Lower leg skin (tissue), 3 donors: ENCODE measurements at regions not wholly inside any gene's neighbourhood (a gene's known extent, or its start where the extent isn't known, plus 50 kb on each side); places are given as distances from the start of the nearest gene placed in this dataset.

Source experiments
- CTCF ChIP-seq, 3 donors: fragments of 450-650 bp; IDR thresholded peaks; one replicate each; pipeline ENCODE4 v1.5.1; 2016; ENCODE audit warnings: antibody characterized with exemption in 3 of 3, mild to moderate bottlenecking in 3 of 3, moderate library complexity in 2 of 3
- POLR2A ChIP-seq, 2 donors: fragments of 450-650 bp; IDR thresholded peaks; one replicate each; pipeline ENCODE4 v1.6.1; 2016 to 2017; ENCODE audit warnings: antibody characterized with exemption in 2 of 2, mild to moderate bottlenecking in 1 of 2, moderate library complexity in 1 of 2

DNA sequence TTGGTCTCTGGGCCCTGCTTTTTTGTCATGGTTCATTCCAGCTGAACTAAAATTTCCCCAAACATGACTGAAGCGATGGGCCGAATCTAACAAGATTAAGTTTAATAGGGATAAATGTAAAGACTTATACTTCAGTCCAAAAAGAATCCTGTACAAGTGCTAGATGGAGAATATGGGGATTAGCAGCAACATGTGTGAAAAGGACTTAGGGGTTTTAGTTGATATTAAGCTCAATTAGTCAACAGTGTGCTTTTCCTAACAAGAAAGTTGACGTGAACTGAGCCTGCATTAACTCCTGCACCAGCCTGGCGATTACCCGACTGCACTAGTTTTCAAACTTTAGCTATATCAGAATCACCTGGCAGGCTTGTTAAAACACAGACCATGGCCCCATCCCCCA lies 61.0 kb upstream of the BBX start:
- TF ChIP-seq CTCF (IDR thresholded peaks at IDR 0.05) (no peak), POLR2A (IDR thresholded peaks at IDR 0.05) (no peak)
